Amniotic epithelial cell (primary cell): ENCODE measurements at regions not wholly inside any gene's neighbourhood (a gene's known extent, or its start where the extent isn't known, plus 50 kb on each side); places are given as distances from the start of the nearest gene placed in this dataset.

Experiments
- DNase-seq: peaks from one replicate; pipeline ENCODE4 v3.0.0-alpha.2; 2010; ENCODE audit warnings: low read depth

DNA sequence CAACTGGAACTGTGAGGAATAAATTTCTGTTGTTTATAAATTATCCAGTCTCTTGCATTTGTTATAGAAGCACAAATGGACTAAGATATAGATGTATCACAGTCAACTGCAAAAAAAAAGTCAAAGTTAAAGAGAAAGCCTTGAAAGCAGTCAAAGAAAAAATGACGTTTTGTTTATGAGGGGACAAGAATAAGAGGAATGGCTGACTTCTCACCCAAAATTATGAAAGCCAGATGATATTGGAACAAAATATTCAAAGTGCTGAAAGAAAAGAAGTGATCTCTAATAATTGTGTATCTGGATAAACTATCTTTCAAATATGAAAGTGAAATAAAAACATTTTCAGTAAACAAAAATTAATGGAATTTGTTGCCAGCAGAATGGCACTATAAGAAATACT is 171.8 kb upstream of the IGF1R start:
- no peak for DNase-seq

- no peak for DNase-seq
Measured at GRCh38 chr15:98480844-98481243, 167.5 kb upstream of the IGF1R start.

GRCh38 chr15:98483575-98484130 is 164.7 kb upstream of the IGF1R start:
- no peak for DNase-seq

GRCh38 chr15:98484914-98485313 is 163.4 kb upstream of the IGF1R start:
- no peak for DNase-seq

DNA sequence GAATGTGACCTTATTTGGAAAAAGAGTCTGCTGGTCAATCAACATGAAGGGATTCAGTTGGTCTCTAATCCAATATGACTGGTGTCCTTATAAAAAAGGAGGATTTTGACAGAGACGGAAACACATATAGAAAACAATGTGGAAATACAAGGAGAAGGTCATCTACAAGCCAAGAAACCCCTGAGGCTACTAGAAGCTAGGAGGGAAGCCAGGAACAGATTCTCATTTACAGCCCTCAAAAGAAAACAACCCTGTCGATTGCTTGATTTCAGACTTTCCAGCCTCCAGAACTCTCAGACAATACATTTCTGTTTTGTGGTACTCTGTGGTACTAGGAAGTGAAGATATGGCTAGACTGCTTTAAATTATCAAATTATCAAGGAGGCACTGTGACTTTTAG is 162.9 kb upstream of the IGF1R start:
- DNase-seq, result no peak

DNA sequence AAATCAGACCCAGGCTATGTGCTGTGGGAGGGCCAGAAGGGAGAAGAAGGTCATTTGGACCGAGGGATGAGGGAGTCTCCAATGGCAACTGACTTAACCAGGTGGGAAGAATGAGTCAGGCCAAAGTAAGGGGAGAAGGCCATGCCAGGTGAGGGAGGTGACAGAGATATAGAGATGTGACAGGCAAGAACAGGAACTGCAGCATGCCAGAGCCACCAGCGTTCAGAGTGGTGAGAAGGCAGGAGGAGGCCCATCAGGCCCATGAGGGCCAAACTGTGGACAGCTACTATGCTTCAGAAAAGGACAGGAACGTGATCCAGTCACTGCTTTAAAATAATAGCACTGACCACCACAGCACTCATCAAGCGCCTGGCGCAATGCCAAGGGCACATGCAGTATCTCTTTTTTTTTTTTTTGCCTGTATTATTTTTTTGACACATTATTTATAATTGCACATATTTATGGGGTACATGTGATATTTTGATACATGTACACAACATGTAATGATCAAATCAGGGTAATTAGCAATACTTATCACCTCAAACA is 154.3 kb upstream of the IGF1R start:
- DNase-seq, result no peak

GRCh38 chr15:98501192-98501591 is 147.1 kb upstream of the IGF1R start:
- no peak for DNase-seq

DNA sequence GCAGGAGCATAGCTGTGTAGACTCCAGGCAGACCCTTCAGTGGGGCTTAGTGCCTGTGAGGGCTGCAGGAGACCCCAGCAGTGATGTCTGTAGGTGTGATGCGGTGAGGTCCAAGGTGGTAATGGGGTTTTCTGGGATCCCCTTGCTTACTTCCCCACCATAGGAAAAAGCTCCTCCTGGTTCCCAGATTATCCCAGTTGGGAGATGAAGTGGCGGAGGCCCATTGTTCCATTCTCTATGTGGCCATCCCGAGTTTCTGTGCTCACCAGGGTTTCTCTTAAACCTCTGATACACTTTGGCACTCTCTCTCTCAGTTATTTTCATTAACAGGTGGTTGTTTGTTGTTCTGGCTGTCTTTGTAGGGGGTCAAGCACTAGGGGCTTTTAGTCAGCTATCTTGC is 146.7 kb upstream of the IGF1R start:
- DNase-seq, result no peak

DNA sequence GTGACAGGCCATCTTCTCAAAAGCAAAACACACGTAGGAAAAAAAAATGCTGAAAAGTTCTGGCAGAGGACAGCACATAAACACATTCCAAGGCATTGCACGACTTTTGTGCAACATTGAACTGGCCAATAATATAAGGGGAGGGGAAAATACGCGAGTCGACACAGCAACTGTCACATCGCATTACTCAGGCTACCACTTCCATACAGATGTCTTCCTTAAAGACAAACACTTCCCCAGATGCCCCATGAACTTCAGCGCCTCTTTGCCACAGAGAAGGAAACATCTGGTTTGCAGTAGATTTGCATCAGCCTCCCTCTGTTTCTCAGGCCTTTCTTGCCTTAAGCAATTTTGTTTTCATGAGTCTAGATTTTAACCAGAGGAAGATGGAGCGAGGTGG is 144.4 kb upstream of the IGF1R start:
- peak; percentile 24 for DNase-seq

DNA sequence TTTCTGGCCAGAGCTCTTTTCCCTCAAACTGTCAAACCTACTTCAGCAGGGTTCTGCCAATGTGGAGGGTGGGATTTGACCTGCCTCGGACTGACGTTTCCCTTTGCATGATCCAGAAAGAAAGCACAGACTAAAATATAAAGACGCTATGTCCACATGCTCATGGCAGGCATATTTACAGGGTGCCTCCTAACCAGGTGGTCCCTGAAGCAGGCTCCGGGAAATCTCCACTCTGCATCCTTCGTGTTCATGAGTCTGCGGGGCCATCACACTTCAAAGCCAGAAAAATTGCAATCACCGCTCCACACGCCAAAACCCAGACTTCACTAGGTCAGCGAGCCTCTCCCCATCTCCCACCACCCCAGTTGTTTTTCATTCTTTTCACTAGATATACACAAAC is 143.3 kb upstream of the IGF1R start:
- no peak for DNase-seq

GRCh38 chr15:98505611-98506031 is 142.7 kb upstream of the IGF1R start:
- DNase-seq, result no peak

GRCh38 chr15:98506172-98506571 is 142.2 kb upstream of the IGF1R start:
- no peak for DNase-seq

DNA sequence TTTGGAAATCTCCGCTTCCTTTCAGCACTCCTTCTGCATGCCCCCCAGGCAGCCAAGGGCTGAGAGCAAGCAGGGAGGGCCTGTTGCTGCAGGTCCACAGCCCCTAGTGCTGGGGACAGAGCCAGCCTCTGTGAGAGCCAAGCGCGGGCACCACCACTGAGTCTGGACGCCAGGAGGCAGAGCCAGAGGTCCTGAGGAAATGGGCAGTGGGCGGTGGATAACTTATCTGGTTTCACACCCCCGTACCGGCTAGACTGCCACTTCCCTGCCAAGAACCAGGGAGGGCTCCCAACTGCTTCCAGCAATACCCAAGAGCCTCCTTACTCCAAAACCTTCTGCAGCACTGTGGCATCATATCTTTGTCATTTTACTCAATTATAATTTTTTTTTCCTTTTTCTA is 141.6 kb upstream of the IGF1R start:
- DNase-seq, result no peak

DNA sequence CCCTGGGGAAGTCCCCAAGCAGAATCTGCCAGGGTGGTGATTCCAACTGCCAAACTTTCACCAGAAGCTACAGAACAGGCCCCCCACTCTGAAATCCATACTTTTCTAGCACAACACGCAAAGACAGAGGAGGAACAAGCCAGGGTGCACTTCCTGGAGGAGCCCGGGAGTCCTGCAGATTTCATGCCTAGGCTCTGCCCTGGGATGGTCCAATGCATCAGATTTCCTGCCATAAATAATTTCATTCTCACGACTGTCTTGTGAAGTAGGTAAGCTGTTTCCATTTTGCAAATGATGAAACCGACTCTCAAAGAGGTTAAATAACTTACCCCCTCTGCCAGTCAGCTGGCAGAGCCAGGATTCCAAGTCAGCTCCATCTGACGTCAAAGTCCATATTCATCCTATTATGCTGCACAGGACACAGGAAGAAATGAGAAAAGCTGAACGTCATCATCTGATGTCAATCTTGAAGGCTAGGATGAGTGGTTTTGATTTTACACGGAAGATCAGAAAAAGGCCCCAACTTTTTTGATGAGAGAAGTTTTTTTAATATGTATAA is 134.8 kb upstream of the IGF1R start:
- no peak for DNase-seq

GRCh38 chr15:98514034-98514622 is 134.2 kb upstream of the IGF1R start:
- DNase-seq, result no peak

DNA sequence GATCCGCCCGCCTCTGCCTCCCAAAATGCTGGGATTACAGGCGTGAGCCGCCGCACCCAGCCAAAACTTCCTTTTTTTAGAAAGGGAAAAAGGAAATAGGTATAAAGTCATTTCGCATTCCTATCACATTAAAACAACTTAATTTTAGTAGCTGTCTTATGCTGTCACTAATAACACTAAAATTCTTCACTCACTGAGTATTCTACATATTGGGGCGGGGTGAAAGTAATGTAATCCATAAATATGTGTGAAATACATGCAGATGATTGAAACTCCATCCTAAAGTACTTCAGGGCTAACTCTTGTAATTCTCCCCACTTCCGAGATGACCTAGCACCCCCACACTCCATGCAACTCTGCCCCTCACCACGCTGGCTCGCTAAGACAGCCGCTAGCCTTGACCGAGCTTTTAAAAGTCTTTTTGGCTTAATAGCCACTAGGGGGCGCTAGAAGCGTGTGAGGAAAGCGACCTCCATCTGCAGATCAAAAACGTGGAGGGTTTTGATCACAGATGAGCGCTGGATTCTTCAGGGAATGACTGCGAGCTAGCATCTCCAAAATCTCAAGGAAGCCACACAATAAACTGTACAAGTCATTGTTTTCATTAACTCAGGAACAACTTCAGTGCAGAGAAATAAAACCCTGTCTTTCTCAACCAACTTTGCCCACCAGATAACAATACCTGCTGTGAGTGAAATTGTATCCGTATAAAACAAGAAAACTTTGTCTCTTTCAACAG is 129.3 kb upstream of the IGF1R start:
- peak; percentile 66 for DNase-seq

DNA sequence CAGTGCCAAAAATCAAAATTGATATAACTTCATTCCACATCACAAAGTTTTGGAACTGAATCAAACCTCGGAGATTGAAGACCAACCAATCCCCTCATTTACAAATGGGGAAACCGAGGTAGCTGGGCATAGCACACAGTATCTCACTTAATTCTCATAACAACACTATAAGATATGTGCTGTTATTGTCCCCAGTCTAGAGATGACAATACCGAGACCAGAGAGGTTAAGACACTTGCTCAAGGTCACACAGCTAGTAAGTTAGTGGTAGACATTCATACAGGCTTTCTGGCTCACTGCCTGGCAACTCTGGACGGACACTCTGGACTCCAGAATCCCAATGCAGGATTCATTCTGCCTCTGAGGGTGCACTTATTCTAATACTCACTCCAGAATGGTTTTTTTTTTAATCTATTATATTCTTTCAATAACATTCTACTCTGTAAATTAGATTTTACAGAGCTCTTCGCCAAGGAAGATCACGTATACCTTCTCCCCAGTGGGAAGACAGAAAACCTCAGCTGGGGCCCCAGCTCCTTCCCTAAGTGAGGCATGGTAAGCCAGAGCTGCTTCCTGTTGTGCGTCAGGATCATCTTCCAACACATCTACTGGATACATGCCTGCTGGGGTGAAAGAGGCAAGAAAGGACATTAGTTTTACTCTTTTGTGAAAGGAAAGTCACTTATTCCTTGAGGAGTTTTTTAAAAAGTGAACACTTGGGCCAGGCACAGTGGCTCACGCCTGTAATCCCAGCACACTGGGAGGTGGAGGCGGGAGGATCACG is 128.4 kb upstream of the IGF1R start:
- DNase-seq, result peak; percentile 7

DNA sequence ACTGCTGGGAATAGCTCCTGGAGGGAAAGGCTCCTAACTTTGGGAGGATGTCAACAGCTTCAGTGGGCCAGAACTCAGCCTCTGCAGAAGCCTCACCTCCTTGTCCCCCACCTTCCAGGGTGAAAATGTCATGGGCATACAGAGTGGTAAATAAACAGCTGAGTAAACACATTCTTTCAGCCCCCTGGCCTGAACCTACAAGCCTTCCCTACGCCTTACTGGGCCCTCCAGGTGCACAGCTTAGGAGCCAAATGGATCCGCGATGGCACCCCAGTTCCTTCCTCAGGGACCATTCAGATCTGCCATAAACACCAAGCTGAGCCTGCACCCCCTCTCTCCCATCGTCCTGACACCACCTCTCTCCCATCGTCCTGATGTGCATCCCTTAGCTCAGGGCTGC is 126.2 kb upstream of the IGF1R start:
- no peak for DNase-seq

DNA sequence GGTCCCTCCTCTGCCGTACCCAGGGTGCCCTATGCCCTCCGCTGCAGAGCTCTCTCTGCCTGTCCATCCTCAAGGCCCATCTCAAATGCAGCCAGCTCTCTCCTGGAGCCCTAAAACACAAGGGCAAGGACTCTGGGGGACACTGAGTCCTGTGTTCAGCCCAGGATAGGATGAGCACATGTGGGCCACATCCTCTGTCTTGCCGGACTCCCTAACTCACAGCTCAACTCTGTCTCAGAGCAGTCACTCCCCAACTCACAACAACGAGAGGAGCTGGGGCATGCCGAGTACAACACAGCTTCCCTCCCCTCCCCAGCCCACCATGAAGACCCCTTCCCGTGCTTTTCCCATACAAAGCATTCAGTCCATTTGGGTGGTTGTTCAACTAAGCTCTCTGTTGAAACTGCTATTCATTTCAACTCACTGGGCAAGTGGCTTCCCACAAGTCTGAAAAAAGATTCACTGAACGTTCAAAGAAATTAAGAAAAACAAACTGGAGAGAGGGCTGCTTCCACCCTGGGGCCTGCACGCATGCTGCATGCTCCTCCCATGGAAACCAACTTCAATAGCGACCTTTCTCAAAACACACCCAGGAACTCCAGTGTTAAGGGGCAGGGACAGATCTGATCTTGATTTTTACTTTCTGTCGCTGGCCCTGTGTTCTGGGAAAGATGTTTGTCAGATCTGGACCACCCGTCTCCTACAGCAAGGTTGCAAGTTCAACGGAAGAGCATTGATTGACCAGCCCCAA is 124.3 kb upstream of the IGF1R start:
- DNase-seq, result no peak

DNA sequence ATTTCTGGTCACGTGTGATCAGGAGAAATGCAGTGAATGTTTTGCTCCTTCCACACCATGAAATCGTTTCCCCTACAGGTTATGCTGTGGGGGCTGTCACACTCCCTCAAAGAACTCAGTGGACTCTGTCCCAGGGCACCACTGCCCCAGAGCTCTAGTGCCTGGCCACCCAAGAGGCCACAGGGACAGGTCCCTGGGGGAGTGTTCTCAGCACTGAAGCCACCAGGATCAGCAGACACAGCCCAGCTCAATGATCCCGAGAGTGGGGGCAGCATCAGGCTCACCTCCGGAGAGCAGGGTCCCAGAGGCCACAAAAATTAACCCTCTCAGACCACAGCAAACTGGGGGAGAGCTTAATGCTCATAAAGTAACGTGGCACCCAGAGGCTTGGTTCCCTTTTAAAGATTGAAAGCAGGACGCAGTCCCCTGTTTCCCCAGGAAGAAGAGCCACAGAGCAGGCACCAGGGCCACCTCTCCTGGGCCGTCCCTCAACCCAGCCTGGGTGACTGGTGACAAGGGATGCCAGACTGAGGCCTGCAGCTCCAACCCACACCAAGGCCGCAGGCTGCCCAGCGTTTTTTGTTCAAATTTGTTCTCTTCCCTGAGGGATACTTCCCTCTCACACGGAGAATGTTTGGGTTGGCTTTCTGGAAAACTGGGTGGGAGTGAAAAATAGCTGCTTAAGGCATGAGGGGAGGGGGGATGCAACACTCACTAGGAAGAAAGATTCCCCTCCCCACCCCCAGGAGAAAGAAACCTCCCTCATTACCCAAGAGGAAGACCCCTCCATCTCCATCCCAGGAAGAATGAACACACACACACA is 123.3 kb upstream of the IGF1R start:
- DNase-seq, result no peak

- DNase-seq, result peak; percentile 16
Measured at GRCh38 chr15:98525661-98526001, 122.7 kb upstream of the IGF1R start.
